ENCODE measurements at regions not wholly inside any gene's neighbourhood (a gene's known extent, or its start where the extent isn't known, plus 50 kb on each side); places are given as distances from the start of the nearest gene placed in this dataset.

GRCh38 chr10:44186150-44186549 is 198.7 kb downstream of the CXCL12 start:
- TF ChIP-seq CTCF (IDR thresholded peaks at IDR 0.05; ENCODE audit: poor library complexity, severe bottlenecking), result no peak
- no peak for ATAC-seq (ENCODE audit: low read depth)
- Histone ChIP-seq H3K4me1 (ENCODE audit: insufficient read depth, poor library complexity, severe bottlenecking) (no peaks in the 10 kb centered on the region), H3K27me3 (ENCODE audit: insufficient read depth, poor library complexity, severe bottlenecking) (no peaks in the 10 kb centered on the region), H3K9me3 (ENCODE audit: severe bottlenecking) (no peaks in the 10 kb centered on the region), H3K36me3 (ENCODE audit: low read depth) (no peaks in the 10 kb centered on the region), H3K27ac (ENCODE audit: poor library complexity, severe bottlenecking) (no peak overlapping the region), H3K4me3 (ENCODE audit: severe bottlenecking) (no peak overlapping the region)
- DNase-seq (ENCODE audit: low spot score), result no peak

DNA sequence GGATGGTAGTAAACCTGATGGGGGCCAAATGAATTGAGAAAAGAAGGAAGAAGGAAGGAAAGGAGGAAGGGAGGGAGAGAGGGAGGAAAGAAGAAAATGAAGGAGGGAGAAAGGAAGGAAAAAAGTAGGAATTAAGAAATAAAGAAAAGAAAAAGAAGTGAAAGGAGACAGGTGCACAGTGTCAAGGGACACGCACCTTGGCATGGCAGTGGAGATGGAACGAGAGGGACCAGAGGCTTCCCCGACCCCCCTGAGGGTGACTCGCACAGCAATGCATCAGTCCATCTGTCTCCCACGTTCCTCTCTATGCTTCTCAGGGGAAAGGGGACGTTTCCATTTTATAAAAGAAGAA is 199.6 kb downstream of the CXCL12 start:
- Histone ChIP-seq H3K4me1 (ENCODE audit: insufficient read depth, poor library complexity, severe bottlenecking) (no peaks in the 10 kb centered on the region), H3K4me3 (ENCODE audit: severe bottlenecking) (no peak overlapping the region), H3K27me3 (ENCODE audit: insufficient read depth, poor library complexity, severe bottlenecking) (no peaks in the 10 kb centered on the region), H3K36me3 (ENCODE audit: low read depth) (no peaks in the 10 kb centered on the region), H3K27ac (ENCODE audit: poor library complexity, severe bottlenecking) (no peak overlapping the region), H3K9me3 (ENCODE audit: severe bottlenecking) (no peaks in the 10 kb centered on the region)
- TF ChIP-seq CTCF (IDR thresholded peaks at IDR 0.05; ENCODE audit: poor library complexity, severe bottlenecking), result no peak
- DNase-seq (ENCODE audit: low spot score), result no peak
- no peak for ATAC-seq (ENCODE audit: low read depth)

- H3K4me1 ChIP-seq (ENCODE audit: insufficient read depth, poor library complexity, severe bottlenecking), result no peaks in the 10 kb centered on the region
- no peak for TF ChIP-seq CTCF (IDR thresholded peaks at IDR 0.05; ENCODE audit: poor library complexity, severe bottlenecking)
- no peaks in the 10 kb centered on the region for H3K36me3 ChIP-seq (ENCODE audit: low read depth)
- H3K27me3 ChIP-seq (ENCODE audit: insufficient read depth, poor library complexity, severe bottlenecking), result no peaks in the 10 kb centered on the region
- ATAC-seq (ENCODE audit: low read depth), result no peak
- no peak overlapping the region for H3K27ac ChIP-seq (ENCODE audit: poor library complexity, severe bottlenecking)
- H3K9me3 ChIP-seq (ENCODE audit: severe bottlenecking), result no peaks in the 10 kb centered on the region
- no peak for DNase-seq (ENCODE audit: low spot score)
- no peak overlapping the region for H3K4me3 ChIP-seq (ENCODE audit: severe bottlenecking)
Measured at GRCh38 chr10:44184633-44185314, 200.1 kb downstream of the CXCL12 start.

DNA sequence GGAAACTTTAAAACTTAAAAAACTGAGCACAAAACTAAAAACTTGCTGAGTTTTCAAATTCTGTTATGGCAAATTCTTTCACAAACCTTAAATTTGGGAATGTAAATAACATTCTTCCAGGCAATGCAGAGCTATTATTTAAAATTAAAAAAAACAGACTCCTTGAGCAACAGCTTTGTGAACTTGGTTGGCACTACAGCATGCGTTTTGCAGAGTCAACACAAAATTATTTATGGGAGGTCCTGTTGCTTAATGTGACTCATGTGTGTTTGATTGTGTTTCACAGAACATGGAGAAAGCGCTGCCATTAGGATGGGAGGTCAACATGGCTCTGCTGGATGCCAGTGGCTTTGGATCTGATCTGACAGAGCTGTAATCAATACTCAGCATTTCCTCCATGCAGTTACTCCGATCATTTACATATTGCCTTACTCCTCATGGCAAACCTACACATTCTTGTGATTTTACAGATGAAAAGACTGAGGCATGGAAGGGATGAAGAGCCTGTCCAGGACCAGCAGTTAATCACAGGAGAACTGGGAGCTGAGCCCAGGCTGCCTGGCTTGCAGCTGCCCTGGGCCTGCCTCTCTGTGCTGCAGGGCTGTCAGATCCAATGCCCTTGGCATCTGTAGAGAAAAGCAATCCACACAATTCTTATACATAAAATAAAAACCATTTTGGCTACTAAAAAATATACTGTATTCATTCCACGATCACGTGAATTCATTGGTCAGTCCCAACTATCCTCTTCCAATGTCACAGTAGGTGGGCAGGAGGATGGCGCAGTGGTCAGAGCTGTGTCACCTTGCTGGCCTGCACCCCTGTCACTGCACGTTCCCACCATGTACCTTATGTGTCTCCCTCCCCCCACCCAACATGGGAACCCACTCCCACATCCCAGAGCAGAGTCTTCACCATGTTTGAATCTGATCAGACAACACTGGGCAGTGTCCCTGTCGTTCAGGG is 200.9 kb downstream of the CXCL12 start:
- Histone ChIP-seq H3K4me1 (ENCODE audit: insufficient read depth, poor library complexity, severe bottlenecking) (no peaks in the 10 kb centered on the region), H3K36me3 (ENCODE audit: low read depth) (no peaks in the 10 kb centered on the region), H3K27me3 (ENCODE audit: insufficient read depth, poor library complexity, severe bottlenecking) (no peaks in the 10 kb centered on the region), H3K4me3 (ENCODE audit: severe bottlenecking) (no peak overlapping the region), H3K9me3 (ENCODE audit: severe bottlenecking) (no peaks in the 10 kb centered on the region), H3K27ac (ENCODE audit: poor library complexity, severe bottlenecking) (no peak overlapping the region)
- no peak for TF ChIP-seq CTCF (IDR thresholded peaks at IDR 0.05; ENCODE audit: poor library complexity, severe bottlenecking)
- ATAC-seq (ENCODE audit: low read depth) (no peak), DNase-seq (ENCODE audit: low spot score) (no peak)

Measured in RWPE2 (cell line).